ENCODE measurements at regions not wholly inside any gene's neighbourhood (a gene's known extent, or its start where the extent isn't known, plus 50 kb on each side); places are given as distances from the start of the nearest gene placed in this dataset.

- H3K27me3 ChIP-seq: no peaks in the 10 kb centered on the region
- DNase-seq: no peak
- no peaks in the 10 kb centered on the region for H3K36me3 ChIP-seq (replicated peaks in 1 of 2)
- intact Hi-C loops (cut with DNase I): no loop called here
- TF ChIP-seq POLR2A (IDR thresholded peaks at IDR 0.05) (no peak), CTCF (IDR thresholded peaks at IDR 0.05) (no peak)
- H3K4me1 ChIP-seq (replicated peaks in 1 of 2): no peaks in the 10 kb centered on the region
- WGBS, 4 donors: 67 to 83% (median 76%) methylated on average over 5 of the region's 5 CpGs
- H3K4me3 ChIP-seq: no peak overlapping the region
- H3K27ac ChIP-seq: no peak overlapping the region
- H3K9me3 ChIP-seq (replicated peaks in 1 of 3): no peaks in the 10 kb centered on the region
Observed at GRCh38 chr14:87158283-87158682, 834.7 kb downstream of the GALC start.

DNA sequence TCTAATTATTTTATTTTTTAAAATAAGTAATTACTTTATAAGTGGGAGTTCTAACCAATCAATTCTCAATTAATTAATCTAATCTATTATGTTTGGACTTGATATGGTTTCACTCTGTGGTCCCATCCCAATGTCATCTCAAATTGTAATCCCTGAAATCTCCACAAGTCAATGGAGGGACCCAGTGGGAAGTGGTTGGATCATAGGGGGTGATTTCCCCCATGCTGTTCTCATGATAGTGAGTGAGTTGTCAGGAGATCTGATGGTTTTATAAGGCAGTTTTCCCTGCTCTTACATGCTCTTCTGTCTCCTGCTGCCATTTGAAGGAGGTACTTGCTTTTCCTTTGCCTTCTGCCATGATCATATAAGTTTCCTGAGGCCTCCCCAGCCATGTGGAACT, 836.1 kb downstream of the GALC start:
- no peaks in the 10 kb centered on the region for H3K4me1 ChIP-seq (replicated peaks in 1 of 2)
- no peak for DNase-seq
- no peak overlapping the region for H3K4me3 ChIP-seq
- H3K27me3 ChIP-seq: no peaks in the 10 kb centered on the region
- H3K36me3 ChIP-seq (replicated peaks in 1 of 2): no peaks in the 10 kb centered on the region
- intact Hi-C loops (cut with DNase I): no loop called here
- no peaks in the 10 kb centered on the region for H3K9me3 ChIP-seq (replicated peaks in 1 of 3)
- no peak overlapping the region for H3K27ac ChIP-seq
- TF ChIP-seq POLR2A (IDR thresholded peaks at IDR 0.05) (no peak), CTCF (IDR thresholded peaks at IDR 0.05) (no peak)

GRCh38 chr14:87155856-87156488, 837.0 kb downstream of the GALC start:
- Histone ChIP-seq H3K27ac (no peak overlapping the region), H3K36me3 (replicated peaks in 1 of 2) (no peaks in the 10 kb centered on the region), H3K27me3 (no peaks in the 10 kb centered on the region), H3K9me3 (replicated peaks in 1 of 3) (no peaks in the 10 kb centered on the region), H3K4me3 (no peak overlapping the region), H3K4me1 (replicated peaks in 1 of 2) (no peaks in the 10 kb centered on the region)
- 80 to 84% (median 82%) methylated on average over 1 of the region's 1 CpG for WGBS, 4 donors
- no peak for TF ChIP-seq CTCF (IDR thresholded peaks at IDR 0.05)
- TF ChIP-seq POLR2A (IDR thresholded peaks at IDR 0.05): no peak
- intact Hi-C loops (cut with DNase I): no loop called here
- no peak for DNase-seq

- no peaks in the 10 kb centered on the region for H3K27me3 ChIP-seq
- no peak overlapping the region for H3K27ac ChIP-seq
- intact Hi-C loops (cut with DNase I): no loop called here
- no peaks in the 10 kb centered on the region for H3K4me1 ChIP-seq (replicated peaks in 1 of 2)
- 74 to 78% (median 76%) methylated on average over 4 of the region's 4 CpGs for WGBS, 4 donors
- DNase-seq: no peak
- H3K36me3 ChIP-seq (replicated peaks in 1 of 2): no peaks in the 10 kb centered on the region
- TF ChIP-seq POLR2A (IDR thresholded peaks at IDR 0.05) (no peak), CTCF (IDR thresholded peaks at IDR 0.05) (no peak)
- no peaks in the 10 kb centered on the region for H3K9me3 ChIP-seq (replicated peaks in 1 of 3)
- H3K4me3 ChIP-seq: no peak overlapping the region
Observed at GRCh38 chr14:87153901-87154300, 839.1 kb downstream of the GALC start.

All from adrenal gland (tissue), 9 donors.